Cerebellar cortex (tissue), 1 donor: ENCODE measurements at regions not wholly inside any gene's neighbourhood (a gene's known extent, or its start where the extent isn't known, plus 50 kb on each side); places are given as distances from the start of the nearest gene placed in this dataset.
"Not testable (repeated sequence)": the region's sequence is repeated elsewhere in the genome, so short reads cannot be mapped to it uniquely, and the experiment has no call there.

Experiments used
- DNase-seq: peaks from one replicate; pipeline ENCODE4 v3.0.0-alpha.2; 2015; ENCODE audit warnings: low spot score

- no peak for DNase-seq
These were observed 292.1 kb upstream of the NRXN1 start for GRCh38 chr2:51324051-51324450.

GRCh38 chr2:51322613-51323012 is 290.7 kb upstream of the NRXN1 start:
- DNase-seq: no peak

- DNase-seq: peak; percentile 7
These were observed 272.4 kb upstream of the NRXN1 start for GRCh38 chr2:51304311-51304710.

GRCh38 chr2:51301381-51301780 is 269.4 kb upstream of the NRXN1 start:
- DNase-seq: no peak

- no peak for DNase-seq
These were observed 267.4 kb upstream of the NRXN1 start for GRCh38 chr2:51299370-51299769.

- no peak for DNase-seq
These were observed 265.6 kb upstream of the NRXN1 start for GRCh38 chr2:51297488-51297887.

GRCh38 chr2:51293566-51294200 is 261.8 kb upstream of the NRXN1 start:
- no peak for DNase-seq

GRCh38 chr2:51291762-51292551 is 260.0 kb upstream of the NRXN1 start:
- no peak for DNase-seq

GRCh38 chr2:51290725-51291124 is 258.8 kb upstream of the NRXN1 start:
- DNase-seq: no peak

- DNase-seq: no peak
These were observed 257.1 kb upstream of the NRXN1 start for GRCh38 chr2:51289045-51289444.

GRCh38 chr2:51268191-51268590 is 236.3 kb upstream of the NRXN1 start:
- DNase-seq: no peak

GRCh38 chr2:51265539-51265938 is 233.6 kb upstream of the NRXN1 start:
- no peak for DNase-seq

GRCh38 chr2:51263951-51264350 is 232.0 kb upstream of the NRXN1 start:
- DNase-seq: no peak

- DNase-seq: not testable (repeated sequence)
These were observed 231.2 kb upstream of the NRXN1 start for GRCh38 chr2:51263101-51263500.

GRCh38 chr2:51258301-51258700 is 226.4 kb upstream of the NRXN1 start:
- DNase-seq: no peak

GRCh38 chr2:51256736-51257135 is 224.8 kb upstream of the NRXN1 start:
- no peak for DNase-seq

GRCh38 chr2:51251356-51251755 is 219.4 kb upstream of the NRXN1 start:
- no peak for DNase-seq

GRCh38 chr2:51247252-51247805 is 215.4 kb upstream of the NRXN1 start:
- no peak for DNase-seq

GRCh38 chr2:51243892-51244535 is 212.1 kb upstream of the NRXN1 start:
- DNase-seq: no peak

- no peak for DNase-seq
These were observed 205.8 kb upstream of the NRXN1 start for GRCh38 chr2:51237626-51238271.

GRCh38 chr2:51232027-51232426 is 200.1 kb upstream of the NRXN1 start:
- DNase-seq: no peak

GRCh38 chr2:51231071-51231470 is 199.1 kb upstream of the NRXN1 start:
- no peak for DNase-seq
